GM12878 (cell line): ENCODE measurements at regions not wholly inside any gene's neighbourhood (a gene's known extent, or its start where the extent isn't known, plus 50 kb on each side); places are given as distances from the start of the nearest gene placed in this dataset.

Experiments used
- ATF2 ChIP-seq: IDR thresholded peaks from 2 replicates; pipeline ENCODE4 v1.6.1; 2012; ENCODE audit warnings: low read length, inconsistent platforms
- CTCF ChIP-seq, 3 experiments: IDR thresholded peaks in 2 of 3; conservative IDR thresholded peaks in 1 of 3; 2 replicates each; pipeline ENCODE4 v1.5.1; 2011; ENCODE audit warnings: low read depth in 3 of 3, low read length in 3 of 3, mild to moderate bottlenecking in 3 of 3, control low read depth in 2 of 3, moderate library complexity in 2 of 3, inconsistent platforms in 1 of 3, mixed read lengths in 1 of 3; ENCODE audit not compliant: control insufficient read depth in 2 of 3, insufficient read depth in 1 of 3; ENCODE audit errors: extremely low read depth in 1 of 3
- ESRRA ChIP-seq: IDR thresholded peaks from 2 replicates; pipeline ENCODE4 v1.6.1; 2012; ENCODE audit warnings: mild to moderate bottlenecking, low read length, improper control_type of control experiment
- HCFC1 ChIP-seq: fragments of 150-350 bp; IDR thresholded peaks from 2 replicates; pipeline ENCODE4 v1.6.1; 2014; ENCODE audit warnings: low read length
- HSF1 ChIP-seq: fragments of 150-350 bp; IDR thresholded peaks from 2 replicates; pipeline ENCODE4 v1.6.1; 2014; ENCODE audit warnings: mild to moderate bottlenecking, low read depth, low read length
- POLR2AphosphoS5 ChIP-seq: IDR thresholded peaks from 2 replicates; pipeline ENCODE4 v1.6.1; 2011; ENCODE audit warnings: mild to moderate bottlenecking, low read length, inconsistent platforms
- POU2F2 ChIP-seq: IDR thresholded peaks from 3 replicates; pipeline ENCODE4 v1.6.1; 2011; ENCODE audit warnings: low read depth, mild to moderate bottlenecking, low read length, borderline replicate concordance
- RBBP5 ChIP-seq: fragments of 200-600 bp; sonication (generic); conservative IDR thresholded peaks from 2 replicates; pipeline ENCODE4 v1.6.1; 2016
- ZBTB11 ChIP-seq: fragments of 450-650 bp; formaldehyde crosslinking; IDR thresholded peaks from 2 replicates; pipeline ENCODE4 v1.5.0; 2022; ENCODE audit warnings: mild to moderate bottlenecking, missing genetic modification characterization

- TF ChIP-seq POLR2AphosphoS5, result no peak
- no peak for TF ChIP-seq RBBP5
- no peak for TF ChIP-seq HSF1
- no peak for TF ChIP-seq HCFC1
- no peak for TF ChIP-seq ESRRA
- TF ChIP-seq ATF2, result no peak
- no peak for TF ChIP-seq CTCF (IDR thresholded peaks at IDR 0.05 in 2 of 3, conservative IDR thresholded peaks at IDR 0.05 in 1 of 3; ENCODE audit: control insufficient read depth in 2 of 3, extremely low read depth in 1 of 3, insufficient read depth in 1 of 3, low read depth in 3 of 3, low read length in 3 of 3)
- TF ChIP-seq POU2F2, result no peak
- no peak for TF ChIP-seq ZBTB11 (CRISPR knock-in tag)
Observed at GRCh38 chr12:43638806-43639205, 86.8 kb upstream of the ADAMTS20 start.
